HepG2 (cell line): ENCODE measurements at regions not wholly inside any gene's neighbourhood (a gene's known extent, or its start where the extent isn't known, plus 50 kb on each side); places are given as distances from the start of the nearest gene placed in this dataset.

Source experiments
- EED ChIP-seq: sonication (generic); formaldehyde crosslinking; IDR thresholded peaks from 2 replicates; pipeline ENCODE4 v1.5.0; 2020; ENCODE audit warnings: mild to moderate bottlenecking, missing genetic modification reagents
- ETV5 ChIP-seq: IDR thresholded peaks from 2 replicates; pipeline ENCODE4 v1.6.1; 2018; ENCODE audit warnings: missing biosample characterization, missing genetic modification reagents, inconsistent platforms, borderline replicate concordance
- FOXA1 ChIP-seq, 2 experiments: fragments of 450-650 bp in 1 of 2; sonication (generic) in 1 of 2; formaldehyde crosslinking in 1 of 2; IDR thresholded peaks; 2 replicates each; pipeline versions ENCODE4 v1.4.0 to v1.6.1; 2016 to 2020; ENCODE audit warnings: missing genetic modification reagents in 1 of 2
- FOXC1 ChIP-seq: sonication (generic); formaldehyde crosslinking; IDR thresholded peaks from 2 replicates; pipeline ENCODE4 v1.8.0; 2022; ENCODE audit warnings: mild to moderate bottlenecking, missing genetic modification reagents, borderline replicate concordance
- KMT2B ChIP-seq: IDR thresholded peaks from 2 replicates; pipeline ENCODE4 v1.6.1; 2016; ENCODE audit warnings: missing genetic modification reagents, missing compliant biosample characterization
- NFRKB ChIP-seq: fragments of 450-650 bp; IDR thresholded peaks from 2 replicates; pipeline ENCODE4 v1.6.1; 2017
- SKI ChIP-seq: fragments of 450-650 bp; IDR thresholded peaks from one replicate; pipeline ENCODE4 v1.6.1; 2018; ENCODE audit warnings: mild to moderate bottlenecking; ENCODE audit not compliant: partially characterized antibody
- SOX5 ChIP-seq: IDR thresholded peaks from 2 replicates; pipeline ENCODE4 v1.6.1; 2016; ENCODE audit warnings: borderline replicate concordance
- SP5 ChIP-seq: IDR thresholded peaks from 2 replicates; pipeline ENCODE4 v1.6.1; 2016; ENCODE audit warnings: low read depth, borderline replicate concordance
- ZNF12 ChIP-seq: sonication (generic); formaldehyde crosslinking; IDR thresholded peaks from 2 replicates; pipeline ENCODE4 v1.5.0; 2020; ENCODE audit warnings: missing genetic modification reagents
- ZNF263 ChIP-seq: sonication (generic); formaldehyde crosslinking; IDR thresholded peaks from 2 replicates; pipeline ENCODE4 v1.4.0; 2020; ENCODE audit warnings: missing genetic modification reagents
- ZNF317 ChIP-seq: sonication (generic); formaldehyde crosslinking; IDR thresholded peaks from 2 replicates; pipeline ENCODE4 v1.5.0; 2020; ENCODE audit warnings: mild to moderate bottlenecking, missing genetic modification reagents
- ZNF709 ChIP-seq: sonication (generic); formaldehyde crosslinking; IDR thresholded peaks from 2 replicates; pipeline ENCODE4 v1.5.0; 2020; ENCODE audit warnings: mild to moderate bottlenecking, missing genetic modification reagents
- ZNF792 ChIP-seq: IDR thresholded peaks from 2 replicates; pipeline ENCODE4 v1.6.1; 2016
- TF ChIP-seq, protein P1 (sequence below): sonication (generic); formaldehyde crosslinking; IDR thresholded peaks from 2 replicates; pipeline ENCODE4 v1.4.0; 2020; ENCODE audit warnings: missing genetic modification reagents, mild to moderate bottlenecking, borderline replicate concordance
- TF ChIP-seq, protein P2 (sequence below): sonication (generic); formaldehyde crosslinking; IDR thresholded peaks from 2 replicates; pipeline ENCODE4 v1.9.0; 2021; ENCODE audit warnings: mild to moderate bottlenecking, missing genetic modification reagents
- TF ChIP-seq, protein P3 (sequence below): sonication (generic); formaldehyde crosslinking; IDR thresholded peaks from 2 replicates; pipeline ENCODE4 v1.5.0; 2020; ENCODE audit warnings: mild to moderate bottlenecking, low read depth, missing genetic modification reagents, borderline replicate concordance
- TF ChIP-seq, protein P4 (sequence below): sonication (generic); formaldehyde crosslinking; conservative IDR thresholded peaks from 2 replicates; pipeline ENCODE4 v1.4.0; 2020; ENCODE audit warnings: mild to moderate bottlenecking, missing genetic modification reagents, moderate library complexity

DNA sequence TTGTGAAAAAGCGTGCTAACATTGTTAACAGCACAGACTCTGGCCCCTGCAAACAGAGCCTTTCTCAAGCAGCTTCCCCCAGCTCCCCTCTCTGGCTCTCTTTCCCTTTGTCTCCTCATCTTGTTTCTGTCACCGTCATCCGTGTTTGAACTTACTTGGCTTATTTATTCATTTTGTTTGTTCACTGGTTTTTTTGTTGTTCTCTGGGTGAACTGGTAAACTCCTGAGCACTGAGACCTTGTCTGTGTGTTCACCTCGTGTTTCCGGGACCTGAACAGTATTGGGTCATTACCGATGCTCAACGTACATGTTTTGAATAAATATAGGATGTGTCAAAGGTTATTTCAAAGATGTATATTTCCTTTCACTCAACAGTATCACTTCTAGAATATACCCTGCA is 92.4 kb upstream of the USP29 start (continued):
- TF ChIP-seq ZNF709 (CRISPR knock-in tag): no peak
- TF ChIP-seq KMT2B: 0 out of 2 replicates have a peak, but pooled peaks have one; percentile 23
- TF ChIP-seq ZNF317: 0 out of 2 replicates have a peak, but pooled peaks have one; percentile 27
- TF ChIP-seq ZNF792 (CRISPR knock-in tag): no peak
- TF ChIP-seq ETV5 (CRISPR knock-in tag): peak; percentile 74; the same call in 1 of the 2 replicates
- TF ChIP-seq, protein P1, sequence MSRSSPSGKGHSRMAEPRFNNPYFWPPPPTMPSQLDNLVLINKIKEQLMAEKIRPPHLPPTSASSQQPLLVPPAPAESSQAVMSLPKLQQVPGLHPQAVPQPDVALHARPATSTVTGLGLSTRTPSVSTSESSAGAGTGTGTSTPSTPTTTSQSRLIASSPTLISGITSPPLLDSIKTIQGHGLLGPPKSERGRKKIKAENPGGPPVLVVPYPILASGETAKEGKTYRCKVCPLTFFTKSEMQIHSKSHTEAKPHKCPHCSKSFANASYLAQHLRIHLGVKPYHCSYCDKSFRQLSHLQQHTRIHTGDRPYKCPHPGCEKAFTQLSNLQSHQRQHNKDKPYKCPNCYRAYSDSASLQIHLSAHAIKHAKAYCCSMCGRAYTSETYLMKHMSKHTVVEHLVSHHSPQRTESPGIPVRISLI (CRISPR knock-in tag): 0 out of 2 replicates have a peak, but pooled peaks have one; percentile 60
- TF ChIP-seq, protein P2, sequence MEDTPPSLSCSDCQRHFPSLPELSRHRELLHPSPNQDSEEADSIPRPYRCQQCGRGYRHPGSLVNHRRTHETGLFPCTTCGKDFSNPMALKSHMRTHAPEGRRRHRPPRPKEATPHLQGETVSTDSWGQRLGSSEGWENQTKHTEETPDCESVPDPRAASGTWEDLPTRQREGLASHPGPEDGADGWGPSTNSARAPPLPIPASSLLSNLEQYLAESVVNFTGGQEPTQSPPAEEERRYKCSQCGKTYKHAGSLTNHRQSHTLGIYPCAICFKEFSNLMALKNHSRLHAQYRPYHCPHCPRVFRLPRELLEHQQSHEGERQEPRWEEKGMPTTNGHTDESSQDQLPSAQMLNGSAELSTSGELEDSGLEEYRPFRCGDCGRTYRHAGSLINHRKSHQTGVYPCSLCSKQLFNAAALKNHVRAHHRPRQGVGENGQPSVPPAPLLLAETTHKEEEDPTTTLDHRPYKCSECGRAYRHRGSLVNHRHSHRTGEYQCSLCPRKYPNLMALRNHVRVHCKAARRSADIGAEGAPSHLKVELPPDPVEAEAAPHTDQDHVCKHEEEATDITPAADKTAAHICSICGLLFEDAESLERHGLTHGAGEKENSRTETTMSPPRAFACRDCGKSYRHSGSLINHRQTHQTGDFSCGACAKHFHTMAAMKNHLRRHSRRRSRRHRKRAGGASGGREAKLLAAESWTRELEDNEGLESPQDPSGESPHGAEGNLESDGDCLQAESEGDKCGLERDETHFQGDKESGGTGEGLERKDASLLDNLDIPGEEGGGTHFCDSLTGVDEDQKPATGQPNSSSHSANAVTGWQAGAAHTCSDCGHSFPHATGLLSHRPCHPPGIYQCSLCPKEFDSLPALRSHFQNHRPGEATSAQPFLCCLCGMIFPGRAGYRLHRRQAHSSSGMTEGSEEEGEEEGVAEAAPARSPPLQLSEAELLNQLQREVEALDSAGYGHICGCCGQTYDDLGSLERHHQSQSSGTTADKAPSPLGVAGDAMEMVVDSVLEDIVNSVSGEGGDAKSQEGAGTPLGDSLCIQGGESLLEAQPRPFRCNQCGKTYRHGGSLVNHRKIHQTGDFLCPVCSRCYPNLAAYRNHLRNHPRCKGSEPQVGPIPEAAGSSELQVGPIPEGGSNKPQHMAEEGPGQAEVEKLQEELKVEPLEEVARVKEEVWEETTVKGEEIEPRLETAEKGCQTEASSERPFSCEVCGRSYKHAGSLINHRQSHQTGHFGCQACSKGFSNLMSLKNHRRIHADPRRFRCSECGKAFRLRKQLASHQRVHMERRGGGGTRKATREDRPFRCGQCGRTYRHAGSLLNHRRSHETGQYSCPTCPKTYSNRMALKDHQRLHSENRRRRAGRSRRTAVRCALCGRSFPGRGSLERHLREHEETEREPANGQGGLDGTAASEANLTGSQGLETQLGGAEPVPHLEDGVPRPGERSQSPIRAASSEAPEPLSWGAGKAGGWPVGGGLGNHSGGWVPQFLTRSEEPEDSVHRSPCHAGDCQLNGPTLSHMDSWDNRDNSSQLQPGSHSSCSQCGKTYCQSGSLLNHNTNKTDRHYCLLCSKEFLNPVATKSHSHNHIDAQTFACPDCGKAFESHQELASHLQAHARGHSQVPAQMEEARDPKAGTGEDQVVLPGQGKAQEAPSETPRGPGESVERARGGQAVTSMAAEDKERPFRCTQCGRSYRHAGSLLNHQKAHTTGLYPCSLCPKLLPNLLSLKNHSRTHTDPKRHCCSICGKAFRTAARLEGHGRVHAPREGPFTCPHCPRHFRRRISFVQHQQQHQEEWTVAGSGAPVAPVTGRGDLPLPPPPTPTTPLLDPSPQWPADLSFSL (CRISPR knock-in tag): no peak
- no peak for TF ChIP-seq NFRKB
- TF ChIP-seq SOX5: peak; percentile 86; the same call in 1 of the 2 replicates
- TF ChIP-seq ZNF263 (CRISPR knock-in tag): no peak
- TF ChIP-seq SP5 (CRISPR knock-in tag): 0 out of 2 replicates have a peak, but pooled peaks have one; percentile 21
- TF ChIP-seq, protein P3, sequence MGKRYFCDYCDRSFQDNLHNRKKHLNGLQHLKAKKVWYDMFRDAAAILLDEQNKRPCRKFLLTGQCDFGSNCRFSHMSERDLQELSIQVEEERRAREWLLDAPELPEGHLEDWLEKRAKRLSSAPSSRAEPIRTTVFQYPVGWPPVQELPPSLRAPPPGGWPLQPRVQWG (CRISPR knock-in tag): no peak
- TF ChIP-seq, protein P4, sequence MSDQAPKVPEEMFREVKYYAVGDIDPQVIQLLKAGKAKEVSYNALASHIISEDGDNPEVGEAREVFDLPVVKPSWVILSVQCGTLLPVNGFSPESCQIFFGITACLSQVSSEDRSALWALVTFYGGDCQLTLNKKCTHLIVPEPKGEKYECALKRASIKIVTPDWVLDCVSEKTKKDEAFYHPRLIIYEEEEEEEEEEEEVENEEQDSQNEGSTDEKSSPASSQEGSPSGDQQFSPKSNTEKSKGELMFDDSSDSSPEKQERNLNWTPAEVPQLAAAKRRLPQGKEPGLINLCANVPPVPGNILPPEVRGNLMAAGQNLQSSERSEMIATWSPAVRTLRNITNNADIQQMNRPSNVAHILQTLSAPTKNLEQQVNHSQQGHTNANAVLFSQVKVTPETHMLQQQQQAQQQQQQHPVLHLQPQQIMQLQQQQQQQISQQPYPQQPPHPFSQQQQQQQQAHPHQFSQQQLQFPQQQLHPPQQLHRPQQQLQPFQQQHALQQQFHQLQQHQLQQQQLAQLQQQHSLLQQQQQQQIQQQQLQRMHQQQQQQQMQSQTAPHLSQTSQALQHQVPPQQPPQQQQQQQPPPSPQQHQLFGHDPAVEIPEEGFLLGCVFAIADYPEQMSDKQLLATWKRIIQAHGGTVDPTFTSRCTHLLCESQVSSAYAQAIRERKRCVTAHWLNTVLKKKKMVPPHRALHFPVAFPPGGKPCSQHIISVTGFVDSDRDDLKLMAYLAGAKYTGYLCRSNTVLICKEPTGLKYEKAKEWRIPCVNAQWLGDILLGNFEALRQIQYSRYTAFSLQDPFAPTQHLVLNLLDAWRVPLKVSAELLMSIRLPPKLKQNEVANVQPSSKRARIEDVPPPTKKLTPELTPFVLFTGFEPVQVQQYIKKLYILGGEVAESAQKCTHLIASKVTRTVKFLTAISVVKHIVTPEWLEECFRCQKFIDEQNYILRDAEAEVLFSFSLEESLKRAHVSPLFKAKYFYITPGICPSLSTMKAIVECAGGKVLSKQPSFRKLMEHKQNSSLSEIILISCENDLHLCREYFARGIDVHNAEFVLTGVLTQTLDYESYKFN: peak; percentile 68
- no peak for TF ChIP-seq EED (CRISPR knock-in tag)
- TF ChIP-seq SKI: peak; percentile 66
- TF ChIP-seq FOXA1 (IDR thresholded peaks at IDR 0.05): 0 out of 2 replicates have a peak, but pooled peaks have one; percentile 17
- TF ChIP-seq FOXA1 (CRISPR knock-in tag; IDR thresholded peaks at IDR 0.05): peak; percentile 29; the same call in 1 of the 2 replicates
- 0 out of 2 replicates have a peak, but pooled peaks have one; percentile 25 for TF ChIP-seq ZNF12 (CRISPR knock-in tag)
- no peak for TF ChIP-seq FOXC1 (CRISPR knock-in tag)
